ENCODE measurements at regions not wholly inside any gene's neighbourhood (a gene's known extent, or its start where the extent isn't known, plus 50 kb on each side); places are given as distances from the start of the nearest gene placed in this dataset.

DNA sequence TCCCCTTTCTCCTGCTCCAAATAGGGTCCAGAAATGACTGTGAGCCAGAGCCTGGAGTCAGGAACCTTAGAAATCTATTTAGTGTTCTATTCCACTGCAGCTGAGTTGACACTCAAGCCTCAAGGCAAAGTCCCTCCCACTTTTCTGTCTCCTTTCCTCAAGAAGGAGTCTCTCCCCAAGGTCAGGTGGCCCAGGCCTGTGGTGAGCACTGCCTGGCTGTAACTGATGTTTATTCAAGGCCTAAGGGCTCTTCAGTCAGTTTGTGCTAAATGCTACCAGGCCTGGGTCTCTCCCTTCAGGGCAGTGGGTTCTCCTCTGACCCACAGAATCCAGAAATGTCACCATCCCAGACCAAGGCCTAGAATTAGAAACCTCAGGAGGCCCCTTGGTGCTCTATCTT, 1042.9 kb upstream of the EPHA7 start:
- DNase-seq (ENCODE audit: low spot score): no peak
- H3K36me3 Mint-ChIP-seq: no peaks in the 10 kb centered on the region
- no peak for ATAC-seq
- H3K4me3 Mint-ChIP-seq: no peak overlapping the region
- no peaks in the 10 kb centered on the region for H3K27me3 Mint-ChIP-seq
- no peaks in the 10 kb centered on the region for H3K4me1 Mint-ChIP-seq (ENCODE audit: low read depth in 2 of 2)
- H3K9me3 Mint-ChIP-seq: peaks cover 16% of the 10 kb centered on the region
- no peak overlapping the region for H3K27ac Mint-ChIP-seq

DNA sequence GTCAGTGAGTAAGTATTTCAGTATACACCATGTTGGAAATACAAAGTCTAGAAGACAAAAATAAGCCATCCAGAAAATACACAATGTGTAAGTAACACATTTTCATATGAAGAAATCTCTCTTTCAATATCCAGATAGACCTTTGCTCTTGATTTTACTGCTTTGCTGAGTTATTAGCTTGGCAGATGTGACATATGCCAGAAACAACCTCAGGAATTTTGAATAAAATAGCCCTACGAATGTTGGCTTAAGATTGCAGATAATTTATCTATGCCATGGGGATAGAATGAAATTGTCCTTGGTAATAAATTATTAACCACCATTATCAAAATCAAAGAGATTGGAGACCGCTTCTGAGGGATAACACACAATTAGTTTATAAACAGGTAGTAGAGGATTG, 1036.9 kb upstream of the EPHA7 start:
- no peaks in the 10 kb centered on the region for H3K27me3 Mint-ChIP-seq
- H3K36me3 Mint-ChIP-seq: no peaks in the 10 kb centered on the region
- ATAC-seq (no peak), DNase-seq (ENCODE audit: low spot score) (no peak)
- no peak overlapping the region for H3K4me3 Mint-ChIP-seq
- no peak overlapping the region for H3K27ac Mint-ChIP-seq
- H3K4me1 Mint-ChIP-seq (ENCODE audit: low read depth in 2 of 2): no peaks in the 10 kb centered on the region
- peaks cover 4% of the 10 kb centered on the region for H3K9me3 Mint-ChIP-seq

- no peak overlapping the region for H3K27ac Mint-ChIP-seq
These were observed 1034.9 kb upstream of the EPHA7 start for GRCh38 chr6:94454231-94454630.

DNA sequence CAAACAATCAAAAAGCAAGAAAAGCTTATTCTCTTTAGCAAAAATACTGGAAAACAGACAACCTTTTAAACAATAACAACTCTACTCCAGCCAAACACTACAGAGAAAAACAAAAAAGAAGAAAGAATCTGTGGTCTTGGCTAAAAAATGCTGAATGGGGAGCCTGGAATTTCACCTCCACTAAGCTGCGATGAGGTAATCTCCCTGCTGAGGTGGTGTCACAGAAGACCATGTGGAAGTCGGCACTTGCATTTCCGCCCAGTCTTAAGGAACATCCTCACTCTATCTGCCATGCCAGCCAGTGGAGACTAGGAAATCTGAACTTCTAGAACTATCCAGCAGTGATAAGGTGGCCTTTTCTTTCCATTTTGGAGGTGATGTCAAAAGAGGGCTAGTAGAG, 1026.8 kb upstream of the EPHA7 start:
- no peak for ATAC-seq
- no peaks in the 10 kb centered on the region for H3K4me1 Mint-ChIP-seq (ENCODE audit: low read depth in 2 of 2)
- H3K27ac Mint-ChIP-seq: no peak overlapping the region
- no peak overlapping the region for H3K4me3 Mint-ChIP-seq
- peaks cover 9% of the 10 kb centered on the region for H3K9me3 Mint-ChIP-seq
- H3K27me3 Mint-ChIP-seq: no peaks in the 10 kb centered on the region
- no peaks in the 10 kb centered on the region for H3K36me3 Mint-ChIP-seq
- no peak for DNase-seq (ENCODE audit: low spot score)

More at GRCh38 chr6:94454231-94454630, 1034.9 kb upstream of the EPHA7 start:
- Mint-ChIP-seq H3K4me1 (ENCODE audit: low read depth in 2 of 2) (no peaks in the 10 kb centered on the region), H3K36me3 (no peaks in the 10 kb centered on the region), H3K9me3 (peaks cover 8% of the 10 kb centered on the region), H3K4me3 (no peak overlapping the region), H3K27me3 (no peaks in the 10 kb centered on the region)
- DNase-seq (ENCODE audit: low spot score) (no peak), ATAC-seq (no peak)

DNA sequence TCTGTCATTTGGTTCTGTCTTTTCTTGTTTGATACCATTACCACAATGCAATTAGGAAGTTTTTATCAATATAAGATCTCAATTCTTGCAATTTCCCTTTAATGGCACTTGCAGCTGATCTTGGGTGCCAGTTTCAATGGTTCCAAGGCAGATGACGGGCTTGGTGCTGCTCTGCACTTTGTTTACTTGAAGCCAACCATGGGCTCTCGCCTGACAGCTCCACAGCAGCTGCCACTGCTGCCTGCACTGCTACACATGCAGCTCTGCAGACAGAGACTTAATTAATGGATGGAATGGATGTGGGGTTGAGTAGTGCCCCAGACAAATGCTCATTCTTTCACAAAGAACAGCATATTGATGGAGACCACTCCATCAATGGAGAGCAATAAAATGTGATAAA, 1024.3 kb upstream of the EPHA7 start:
- no peaks in the 10 kb centered on the region for H3K36me3 Mint-ChIP-seq
- H3K27ac Mint-ChIP-seq: no peak overlapping the region
- peaks cover 5% of the 10 kb centered on the region for H3K9me3 Mint-ChIP-seq
- no peaks in the 10 kb centered on the region for H3K4me1 Mint-ChIP-seq (ENCODE audit: low read depth in 2 of 2)
- no peaks in the 10 kb centered on the region for H3K27me3 Mint-ChIP-seq
- no peak for ATAC-seq
- DNase-seq (ENCODE audit: low spot score): no peak
- H3K4me3 Mint-ChIP-seq: no peak overlapping the region

- no peak overlapping the region for H3K4me3 Mint-ChIP-seq
- H3K4me1 Mint-ChIP-seq (ENCODE audit: low read depth in 2 of 2): no peaks in the 10 kb centered on the region
- H3K27me3 Mint-ChIP-seq: no peaks in the 10 kb centered on the region
- peaks cover 13% of the 10 kb centered on the region for H3K36me3 Mint-ChIP-seq
- no peak overlapping the region for H3K27ac Mint-ChIP-seq
- DNase-seq (ENCODE audit: low spot score): no peak
- H3K9me3 Mint-ChIP-seq: peaks cover 33% of the 10 kb centered on the region
- ATAC-seq: no peak
These were observed 1005.3 kb upstream of the EPHA7 start for GRCh38 chr6:94424692-94425091.

DNA sequence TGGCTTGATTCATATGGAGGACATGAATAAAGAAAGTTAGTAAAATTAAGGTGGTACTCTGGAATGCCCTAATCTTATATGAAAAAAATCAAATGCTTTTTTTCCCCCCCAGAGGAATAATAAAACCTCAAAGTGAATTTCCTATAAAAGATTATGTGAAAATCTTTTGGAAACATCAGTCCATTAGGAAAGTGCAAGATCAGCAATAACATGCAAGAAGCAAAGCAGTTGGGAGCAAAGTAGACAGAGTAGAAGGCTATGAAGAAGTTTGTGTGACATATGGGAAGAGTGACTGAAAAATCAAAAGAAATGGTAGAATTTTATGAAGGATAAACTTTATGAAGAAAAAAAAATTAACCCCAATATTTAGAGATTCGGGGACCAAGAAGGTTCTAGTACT, 998.0 kb upstream of the EPHA7 start:
- H3K4me1 Mint-ChIP-seq (ENCODE audit: low read depth in 2 of 2): no peaks in the 10 kb centered on the region
- DNase-seq (ENCODE audit: low spot score): no peak
- H3K27me3 Mint-ChIP-seq: no peaks in the 10 kb centered on the region
- H3K4me3 Mint-ChIP-seq: no peak overlapping the region
- peaks cover 16% of the 10 kb centered on the region for H3K9me3 Mint-ChIP-seq
- no peak for ATAC-seq
- H3K36me3 Mint-ChIP-seq: no peaks in the 10 kb centered on the region
- H3K27ac Mint-ChIP-seq: no peak overlapping the region

- no peak for DNase-seq (ENCODE audit: low spot score)
- H3K27me3 Mint-ChIP-seq: no peaks in the 10 kb centered on the region
- H3K4me3 Mint-ChIP-seq: no peak overlapping the region
- H3K27ac Mint-ChIP-seq: no peak overlapping the region
- H3K4me1 Mint-ChIP-seq (ENCODE audit: low read depth in 2 of 2): no peaks in the 10 kb centered on the region
- H3K9me3 Mint-ChIP-seq: peaks cover 15% of the 10 kb centered on the region
- H3K36me3 Mint-ChIP-seq: no peaks in the 10 kb centered on the region
- no peak for ATAC-seq
These were observed 994.7 kb upstream of the EPHA7 start for GRCh38 chr6:94414041-94414440.

DNA sequence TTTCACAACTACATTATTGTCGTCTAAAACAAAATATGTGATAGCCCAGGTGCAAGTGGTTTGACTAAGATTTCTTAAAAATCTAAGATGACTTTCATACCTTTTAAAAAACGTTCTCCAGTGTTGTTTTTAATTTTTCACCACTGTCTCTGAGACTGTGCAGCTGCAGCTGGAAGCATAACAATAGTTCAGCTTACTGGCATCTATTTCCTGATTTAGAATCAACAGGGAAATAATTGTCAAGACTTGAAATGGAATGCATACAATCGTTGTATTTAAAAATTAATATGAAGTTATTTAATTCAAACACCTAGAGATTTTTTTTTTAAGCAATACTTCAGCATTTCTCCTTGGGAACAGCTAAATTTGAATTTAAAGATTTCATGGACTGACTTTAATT, 982.0 kb upstream of the EPHA7 start:
- Mint-ChIP-seq H3K27me3 (no peaks in the 10 kb centered on the region), H3K9me3 (peaks cover 8% of the 10 kb centered on the region), H3K4me3 (no peak overlapping the region), H3K4me1 (ENCODE audit: low read depth in 2 of 2) (no peaks in the 10 kb centered on the region), H3K36me3 (no peaks in the 10 kb centered on the region), H3K27ac (no peak overlapping the region)
- DNase-seq (ENCODE audit: low spot score): no peak
- ATAC-seq: no peak

DNA sequence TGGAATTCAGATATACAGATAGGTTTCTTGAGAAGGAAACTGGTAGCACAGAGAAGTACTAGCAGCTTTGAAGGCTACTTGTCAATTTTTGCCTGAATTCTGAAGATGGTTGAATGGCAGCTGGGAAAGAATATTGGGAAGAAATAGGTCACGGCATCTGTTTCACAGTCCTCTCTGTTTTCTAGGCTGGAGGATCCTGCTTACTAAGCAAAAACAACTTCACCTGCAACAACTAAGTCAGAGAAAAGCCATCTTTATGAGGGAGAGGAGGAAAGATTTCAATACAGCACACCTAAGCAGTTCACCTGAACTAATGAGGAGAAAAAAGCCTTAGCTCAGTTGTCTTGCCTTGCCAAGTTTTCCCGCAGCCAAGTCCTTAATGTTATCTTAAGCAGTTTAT, 975.5 kb upstream of the EPHA7 start:
- ATAC-seq (no peak), DNase-seq (ENCODE audit: low spot score) (no peak)
- H3K27ac Mint-ChIP-seq: no peak overlapping the region
- H3K36me3 Mint-ChIP-seq: no peaks in the 10 kb centered on the region
- H3K4me1 Mint-ChIP-seq (ENCODE audit: low read depth in 2 of 2): no peaks in the 10 kb centered on the region
- H3K27me3 Mint-ChIP-seq: no peaks in the 10 kb centered on the region
- H3K9me3 Mint-ChIP-seq: no peaks in the 10 kb centered on the region
- H3K4me3 Mint-ChIP-seq: no peak overlapping the region

- Mint-ChIP-seq H3K27me3 (no peaks in the 10 kb centered on the region), H3K4me3 (no peak overlapping the region), H3K36me3 (no peaks in the 10 kb centered on the region), H3K27ac (no peak overlapping the region), H3K4me1 (ENCODE audit: low read depth in 2 of 2) (no peaks in the 10 kb centered on the region), H3K9me3 (no peaks in the 10 kb centered on the region)
- no peak for ATAC-seq
- DNase-seq (ENCODE audit: low spot score): no peak
These were observed 969.9 kb upstream of the EPHA7 start for GRCh38 chr6:94389218-94389617.

DNA sequence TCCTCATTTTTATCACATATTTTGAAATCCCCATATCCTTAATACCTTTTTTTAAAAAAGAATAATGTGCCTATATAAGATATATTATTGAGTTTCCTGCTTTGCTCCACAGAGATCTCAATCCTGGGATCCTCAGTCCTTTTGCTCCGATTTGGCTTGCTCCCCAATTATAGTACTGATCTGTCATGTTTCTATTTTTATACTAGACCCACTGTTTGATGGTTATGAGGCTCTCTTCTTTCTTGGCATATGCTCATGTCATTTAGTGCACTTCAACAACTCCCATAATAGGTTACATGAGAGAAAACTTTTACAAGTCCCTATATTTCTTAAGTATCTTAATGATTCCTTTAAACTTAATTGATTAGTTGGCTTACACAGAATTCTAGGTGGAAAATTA, 958.5 kb upstream of the EPHA7 start:
- ATAC-seq: no peak
- Mint-ChIP-seq H3K4me1 (ENCODE audit: low read depth in 2 of 2) (no peaks in the 10 kb centered on the region), H3K27ac (no peak overlapping the region), H3K4me3 (no peak overlapping the region), H3K36me3 (no peaks in the 10 kb centered on the region), H3K9me3 (peaks cover 22% of the 10 kb centered on the region), H3K27me3 (no peaks in the 10 kb centered on the region)
- DNase-seq (ENCODE audit: low spot score): no peak

DNA sequence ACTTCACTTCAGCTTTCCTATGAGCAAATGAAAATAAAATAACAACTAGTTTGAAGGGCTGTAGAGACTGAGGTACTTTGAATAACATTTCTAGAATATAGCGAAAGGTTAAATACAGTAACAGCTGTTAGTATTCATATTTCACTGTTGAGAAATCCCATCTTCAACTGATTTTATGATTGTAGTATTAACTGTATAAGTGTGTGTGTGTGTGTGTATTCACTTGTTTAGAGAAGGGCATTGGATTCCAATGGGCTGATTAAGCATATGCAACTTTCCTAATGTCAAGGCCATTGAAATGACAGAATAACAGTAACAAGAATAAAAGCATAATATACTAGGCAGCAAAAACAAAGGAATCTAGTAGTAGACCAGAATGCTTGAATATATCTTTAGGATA, 957.5 kb upstream of the EPHA7 start:
- Mint-ChIP-seq H3K36me3 (no peaks in the 10 kb centered on the region), H3K4me3 (no peak overlapping the region), H3K27me3 (no peaks in the 10 kb centered on the region), H3K9me3 (peaks cover 25% of the 10 kb centered on the region), H3K4me1 (ENCODE audit: low read depth in 2 of 2) (no peaks in the 10 kb centered on the region), H3K27ac (no peak overlapping the region)
- no peak for ATAC-seq
- no peak for DNase-seq (ENCODE audit: low spot score)

DNA sequence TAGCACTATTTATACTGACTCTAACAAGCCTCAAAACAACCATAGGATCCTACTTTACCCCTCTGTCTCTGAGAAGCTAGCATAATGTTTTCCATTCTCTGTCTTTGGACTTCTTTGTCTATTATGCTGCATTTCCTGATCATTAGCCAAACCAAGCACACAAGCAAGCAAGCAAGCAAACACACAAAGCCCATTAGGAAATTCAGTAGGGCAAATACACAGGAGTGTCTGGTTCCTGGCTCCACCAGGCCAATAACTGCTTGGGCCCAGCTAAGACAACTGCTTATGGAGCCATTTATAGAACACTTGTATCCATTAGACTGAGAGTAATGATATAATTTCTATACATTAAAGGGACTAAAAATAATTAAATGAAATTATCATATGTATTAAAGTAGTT, 952.9 kb upstream of the EPHA7 start:
- Mint-ChIP-seq H3K4me1 (ENCODE audit: low read depth in 2 of 2) (no peaks in the 10 kb centered on the region), H3K4me3 (no peak overlapping the region), H3K27me3 (no peaks in the 10 kb centered on the region), H3K9me3 (peaks cover 19% of the 10 kb centered on the region), H3K36me3 (no peaks in the 10 kb centered on the region), H3K27ac (no peak overlapping the region)
- ATAC-seq (no peak), DNase-seq (ENCODE audit: low spot score) (no peak)

GRCh38 chr6:94367316-94367715, 948.0 kb upstream of the EPHA7 start:
- Mint-ChIP-seq H3K36me3 (peaks cover 9% of the 10 kb centered on the region), H3K27me3 (no peaks in the 10 kb centered on the region), H3K4me3 (no peak overlapping the region), H3K4me1 (ENCODE audit: low read depth in 2 of 2) (no peaks in the 10 kb centered on the region), H3K9me3 (peaks cover 28% of the 10 kb centered on the region), H3K27ac (no peak overlapping the region)
- no peak for ATAC-seq
- no peak for DNase-seq (ENCODE audit: low spot score)

Data from natural killer cell treated with Interleukin-12 subunit alpha and Interleukin-12 subunit beta and Interleukin-15 and Interleukin-18, amount 100 ng/mL, for 72 hours (primary cell).